H1 (cell line): ENCODE measurements at regions not wholly inside any gene's neighbourhood (a gene's known extent, or its start where the extent isn't known, plus 50 kb on each side); places are given as distances from the start of the nearest gene placed in this dataset.

Experiments used
- BRCA1 ChIP-seq: IDR thresholded peaks from 2 replicates; pipeline ENCODE4 v1.6.1; 2012; ENCODE audit warnings: low read depth, low read length, improper control_type of control experiment
- CEBPB ChIP-seq: IDR thresholded peaks from 2 replicates; pipeline ENCODE4 v1.6.1; 2012; ENCODE audit warnings: low read depth, low read length
- EZH2 ChIP-seq: fragments of 200-600 bp; sonication (generic); IDR thresholded peaks from 2 replicates; pipeline ENCODE4 v1.7.1; 2012; ENCODE audit warnings: low read depth, mild to moderate bottlenecking, moderate library complexity, low read length, inconsistent platforms; ENCODE audit not compliant: severe bottlenecking
- JUND ChIP-seq: IDR thresholded peaks from 2 replicates; pipeline ENCODE4 v1.6.1; 2011; ENCODE audit warnings: mild to moderate bottlenecking, improper control_type of control experiment, low read length
- KDM5A ChIP-seq: fragments of 200-600 bp; IDR thresholded peaks from 2 replicates; pipeline ENCODE4 v1.7.1; 2012; ENCODE audit warnings: mild to moderate bottlenecking, low read length, inconsistent platforms, mixed read lengths
- TAF1 ChIP-seq: IDR thresholded peaks from 2 replicates; pipeline ENCODE4 v1.6.1; 2011; ENCODE audit warnings: mild to moderate bottlenecking, low read depth, low read length
- YY1 ChIP-seq: IDR thresholded peaks from 2 replicates; pipeline ENCODE4 v1.6.1; 2011; ENCODE audit warnings: low read depth, mild to moderate bottlenecking, low read length
- TF ChIP-seq, protein P1 (sequence below): IDR thresholded peaks from 2 replicates; pipeline ENCODE4 v1.6.1; 2011; ENCODE audit warnings: low read depth, mild to moderate bottlenecking, low read length; ENCODE audit not compliant: insufficient read depth
- TF ChIP-seq, protein P2 (sequence below): IDR thresholded peaks from 2 replicates; pipeline ENCODE4 v1.6.1; 2012; ENCODE audit warnings: inconsistent platforms

- TF ChIP-seq, protein P1, sequence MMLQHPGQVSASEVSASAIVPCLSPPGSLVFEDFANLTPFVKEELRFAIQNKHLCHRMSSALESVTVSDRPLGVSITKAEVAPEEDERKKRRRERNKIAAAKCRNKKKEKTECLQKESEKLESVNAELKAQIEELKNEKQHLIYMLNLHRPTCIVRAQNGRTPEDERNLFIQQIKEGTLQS: no peak
- TF ChIP-seq TAF1 (no peak), BRCA1 (no peak), YY1 (no peak), CEBPB (no peak), KDM5A (no peak), EZH2 (no peak), JUND (no peak)
- TF ChIP-seq, protein P2, sequence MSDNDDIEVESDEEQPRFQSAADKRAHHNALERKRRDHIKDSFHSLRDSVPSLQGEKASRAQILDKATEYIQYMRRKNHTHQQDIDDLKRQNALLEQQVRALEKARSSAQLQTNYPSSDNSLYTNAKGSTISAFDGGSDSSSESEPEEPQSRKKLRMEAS: no peak
Observed at GRCh38 chr6:61044011-61044410, 1242.0 kb downstream of the KHDRBS2 start.
